Small intestine (tissue), 7 donors: ENCODE measurements at regions not wholly inside any gene's neighbourhood (a gene's known extent, or its start where the extent isn't known, plus 50 kb on each side); places are given as distances from the start of the nearest gene placed in this dataset.
"Not testable (repeated sequence)": the region's sequence is repeated elsewhere in the genome, so short reads cannot be mapped to it uniquely, and the experiment has no call there.

ENCODE experiments used
- DNase-seq, 2 donors: peaks; one replicate each; pipeline versions ENCODE4 v3.0.0 to v3.0.0-alpha.2; 2013
- FAIRE-seq: peaks from 2 replicates; lab custom pipeline; 2012; peaks lifted over from hg19 to GRCh38; lab: Jason Lieb, UNC
- H3K27ac ChIP-seq, 3 donors: one replicate each; pipeline ENCODE4 v1.5.1; 2013; ENCODE audit warnings: low read length in 2 of 3, mild to moderate bottlenecking in 2 of 3, control low read depth in 1 of 3, inconsistent platforms in 1 of 3, low read depth in 1 of 3, moderate library complexity in 1 of 3
- H3K27me3 ChIP-seq, 3 donors: one replicate each; pipeline ENCODE4 v1.6.1; 2013; ENCODE audit warnings: low read length in 3 of 3, inconsistent platforms in 1 of 3; ENCODE audit not compliant: control insufficient read depth in 3 of 3, insufficient read depth in 3 of 3
- H3K36me3 ChIP-seq, 3 donors: one replicate each; pipeline ENCODE4 v1.6.1; 2013; ENCODE audit warnings: low read length in 3 of 3, inconsistent platforms in 1 of 3, low read depth in 1 of 3, mild to moderate bottlenecking in 1 of 3, moderate library complexity in 1 of 3; ENCODE audit not compliant: control insufficient read depth in 3 of 3, insufficient read depth in 2 of 3
- H3K4me1 ChIP-seq, 3 donors: one replicate each; pipeline ENCODE4 v1.6.1; 2013; ENCODE audit warnings: low read length in 2 of 3, inconsistent platforms in 1 of 3, low read depth in 1 of 3, mild to moderate bottlenecking in 1 of 3, moderate library complexity in 1 of 3; ENCODE audit not compliant: control insufficient read depth in 3 of 3, insufficient read depth in 2 of 3
- H3K4me3 ChIP-seq, 3 donors: one replicate each; pipeline ENCODE4 v1.5.1; 2013; ENCODE audit warnings: low read length in 3 of 3, control low read depth in 1 of 3, inconsistent platforms in 1 of 3, low read depth in 1 of 3, mild to moderate bottlenecking in 1 of 3, moderate library complexity in 1 of 3
- H3K9me3 ChIP-seq, 2 donors: one replicate each; pipeline ENCODE4 v1.6.1; 2013; ENCODE audit warnings: low read depth in 1 of 2, low read length in 1 of 2; ENCODE audit not compliant: control insufficient read depth in 2 of 2, insufficient read depth in 1 of 2
- WGBS, 3 donors: extraction: QIAGEN DNeasy Blood & Tissue Kit; methylation state at CpG; one replicate each; pipeline ENCODE4 v1.1.7; 2013; 5-methylcytosine and 5-hydroxymethylcytosine counted together
- donor health status: healthy with polysubstance abuse.
- donor health status: control.
- donor health status: control.
- donor health status: Bipolar disorder and iron deficiency.
- donor health status: healthy.

- Histone ChIP-seq H3K27ac (no peak overlapping the region), H3K9me3 (no peaks in the 10 kb centered on the region), H3K36me3 (no peaks in the 10 kb centered on the region), H3K27me3 (no peaks in the 10 kb centered on the region), H3K4me1 (no peaks in the 10 kb centered on the region), H3K4me3 (no peak overlapping the region)
- FAIRE-seq, result no peak
- no peak for DNase-seq
- WGBS, 3 donors, result 56 to 81% (median 69%) methylated on average over 3 of the region's 3 CpGs
These were observed 159.5 kb upstream of the POT1 start for GRCh38 chr7:125089171-125089570.

- FAIRE-seq (no peak), DNase-seq (no peak)
- no peak overlapping the region for H3K4me3 ChIP-seq
- no peak overlapping the region for H3K27ac ChIP-seq
- 87 to 91% (median 89%) methylated on average over 1 of the region's 1 CpG for WGBS, 3 donors
- no peaks in the 10 kb centered on the region for H3K4me1 ChIP-seq
- no peaks in the 10 kb centered on the region for H3K36me3 ChIP-seq
- H3K9me3 ChIP-seq, result no peaks in the 10 kb centered on the region
- no peaks in the 10 kb centered on the region for H3K27me3 ChIP-seq
These were observed 158.9 kb upstream of the POT1 start for GRCh38 chr7:125088555-125088954.

- H3K36me3 ChIP-seq, result no peaks in the 10 kb centered on the region
- H3K9me3 ChIP-seq, result no peaks in the 10 kb centered on the region
- H3K4me1 ChIP-seq, result no peaks in the 10 kb centered on the region
- FAIRE-seq, result no peak
- H3K4me3 ChIP-seq, result no peak overlapping the region
- H3K27ac ChIP-seq, result no peak overlapping the region
- no peaks in the 10 kb centered on the region for H3K27me3 ChIP-seq
- DNase-seq, result no peak
These were observed 155.5 kb upstream of the POT1 start for GRCh38 chr7:125085084-125085483.

GRCh38 chr7:125084196-125084595 lies 154.6 kb upstream of the POT1 start:
- Histone ChIP-seq H3K36me3 (no peaks in the 10 kb centered on the region), H3K27me3 (no peaks in the 10 kb centered on the region), H3K4me1 (no peaks in the 10 kb centered on the region), H3K27ac (no peak overlapping the region), H3K9me3 (no peaks in the 10 kb centered on the region), H3K4me3 (no peak overlapping the region)
- WGBS, 3 donors, result 66 to 89% (median 73%) methylated on average over 1 of the region's 1 CpG
- DNase-seq, result no peak
- no peak for FAIRE-seq

- no peak for FAIRE-seq
- Histone ChIP-seq H3K27me3 (no peaks in the 10 kb centered on the region), H3K27ac (no peak overlapping the region), H3K36me3 (no peaks in the 10 kb centered on the region), H3K4me1 (no peaks in the 10 kb centered on the region), H3K4me3 (no peak overlapping the region), H3K9me3 (peaks cover 0 to 2% of the 10 kb centered on the region in 2 donors)
- DNase-seq, result no peak
- 40 to 62% (median 46%) methylated on average over 3 of the region's 3 CpGs for WGBS, 3 donors
These were observed 144.5 kb upstream of the POT1 start for GRCh38 chr7:125074141-125074540.

- Histone ChIP-seq H3K36me3 (no peaks in the 10 kb centered on the region), H3K9me3 (peaks cover 0 to 9% of the 10 kb centered on the region in 2 donors), H3K27ac (no peak overlapping the region), H3K4me3 (no peak overlapping the region), H3K27me3 (no peaks in the 10 kb centered on the region), H3K4me1 (no peaks in the 10 kb centered on the region)
- WGBS, 3 donors, result 79 to 91% (median 86%) methylated on average over 1 of the region's 1 CpG
- DNase-seq (no peak), FAIRE-seq (no peak)
These were observed 135.9 kb upstream of the POT1 start for GRCh38 chr7:125065546-125065945.

GRCh38 chr7:125065001-125065400 lies 135.4 kb upstream of the POT1 start:
- 82 to 92% (median 86%) methylated on average over 1 of the region's 1 CpG for WGBS, 3 donors
- no peak overlapping the region for H3K27ac ChIP-seq
- H3K4me1 ChIP-seq, result no peaks in the 10 kb centered on the region
- no peak for FAIRE-seq
- no peaks in the 10 kb centered on the region for H3K27me3 ChIP-seq
- no peaks in the 10 kb centered on the region for H3K36me3 ChIP-seq
- H3K4me3 ChIP-seq, result no peak overlapping the region
- no peak for DNase-seq
- H3K9me3 ChIP-seq, result peaks cover 0 to 9% of the 10 kb centered on the region in 2 donors

- H3K27me3 ChIP-seq, result no peaks in the 10 kb centered on the region
- 27 to 49% (median 38%) methylated on average over 2 of the region's 2 CpGs for WGBS, 3 donors
- H3K4me3 ChIP-seq, result no peak overlapping the region
- no peak for DNase-seq
- H3K9me3 ChIP-seq, result no peaks in the 10 kb centered on the region
- no peaks in the 10 kb centered on the region for H3K4me1 ChIP-seq
- no peak for FAIRE-seq
- H3K27ac ChIP-seq, result no peak overlapping the region
- no peaks in the 10 kb centered on the region for H3K36me3 ChIP-seq
These were observed 132.3 kb upstream of the POT1 start for GRCh38 chr7:125061776-125062397.

- DNase-seq, FAIRE-seq, H3K4me1 ChIP-seq, H3K9me3 ChIP-seq, H3K27ac ChIP-seq, H3K36me3 ChIP-seq, H3K4me3 ChIP-seq, H3K27me3 ChIP-seq: not testable (repeated sequence)
- 48 to 54% (median 51%) methylated on average over 6 of the region's 6 CpGs for WGBS, 3 donors
These were observed 131.6 kb upstream of the POT1 start for GRCh38 chr7:125061083-125061745.
